Panc1 (cell line): ENCODE measurements at regions not wholly inside any gene's neighbourhood (a gene's known extent, or its start where the extent isn't known, plus 50 kb on each side); places are given as distances from the start of the nearest gene placed in this dataset.

Source experiments
- ATAC-seq: fragments of 200-7000 bp; cut with Tn5 transposase; 2 replicates; pipeline ENCODE4 v1.9.1; 2020; ENCODE audit warnings: mild to moderate bottlenecking, moderate library complexity
- BruUV-seq: library from RNA; stranded (reverse); fragments of 400-500 nt; replicated peaks from 2 replicates; lab custom pipeline; 2021; lab: Mats Ljungman, UMichigan
- CTCF ChIA-PET: fragments of 300-600 bp; sonication (Branson Sonifier 250); formaldehyde crosslinking; loops from one replicate; lab custom pipeline; 2022; ENCODE audit warnings: antibody characterized with exemption; lab: Charles Lee
- POLR2A ChIA-PET: fragments of 300-600 bp; sonication (Branson Sonifier 250); formaldehyde crosslinking; loops from one replicate; lab custom pipeline; 2022; ENCODE audit warnings: antibody characterized with exemption; lab: Charles Lee
- DNase-seq: peaks from one replicate; pipeline ENCODE4 v3.0.0-alpha.2; 2010; ENCODE audit warnings: low read depth, low spot score
- H3K27ac ChIP-seq: 2 replicates; pipeline ENCODE4 v1.5.1; 2011; ENCODE audit warnings: mild to moderate bottlenecking, low read length, inconsistent platforms
- H3K27me3 ChIP-seq: fragments of 200-500 bp; sonication (Bioruptor generic); 2 replicates; pipeline ENCODE4 v1.6.0; 2014; ENCODE audit warnings: low read length, inconsistent platforms; ENCODE audit not compliant: control insufficient read depth, insufficient read depth
- H3K36me3 ChIP-seq: fragments of 200-500 bp; sonication (Bioruptor generic); 2 replicates; pipeline ENCODE4 v1.5.1; 2014; ENCODE audit warnings: inconsistent platforms, mild to moderate bottlenecking, low read length, moderate library complexity; ENCODE audit not compliant: control insufficient read depth, insufficient read depth
- H3K4me1 ChIP-seq: 2 replicates; pipeline ENCODE4 v1.5.1; 2011; ENCODE audit warnings: inconsistent platforms, mild to moderate bottlenecking, low read length, moderate library complexity; ENCODE audit not compliant: control insufficient read depth, insufficient read depth
- H3K4me3 ChIP-seq, 2 experiments: 2 replicates each; pipeline ENCODE4 v1.5.1; 2011 to 2012; ENCODE audit warnings: low read depth in 2 of 2, low read length in 2 of 2, mild to moderate bottlenecking in 2 of 2, inconsistent platforms in 1 of 2, moderate library complexity in 1 of 2
- H3K9me3 ChIP-seq: fragments of 200-500 bp; sonication (Bioruptor generic); 2 replicates; pipeline ENCODE4 v1.5.1; 2014; ENCODE audit warnings: low read depth, mild to moderate bottlenecking, inconsistent platforms, low read length, moderate library complexity; ENCODE audit not compliant: control insufficient read depth, insufficient read depth
- CTCF ChIP-seq: fragments of 450-650 bp; IDR thresholded peaks from 2 replicates; pipeline ENCODE4 v1.5.1; 2017; ENCODE audit warnings: mild to moderate bottlenecking
- POLR2AphosphoS5 ChIP-seq: IDR thresholded peaks from 2 replicates; pipeline ENCODE4 v1.6.1; 2012; ENCODE audit warnings: mild to moderate bottlenecking, low read depth, low read length, moderate library complexity
- REST ChIP-seq, 2 experiments: IDR thresholded peaks; 2 replicates each; pipeline ENCODE4 v1.6.1; 2011 to 2012; ENCODE audit warnings: low read depth in 2 of 2, control low read depth in 1 of 2, low read length in 1 of 2, mild to moderate bottlenecking in 1 of 2, moderate library complexity in 1 of 2; ENCODE audit not compliant: insufficient read depth in 1 of 2
- SIN3A ChIP-seq: IDR thresholded peaks from 2 replicates; pipeline ENCODE4 v1.6.1; 2012; ENCODE audit warnings: low read depth, mild to moderate bottlenecking, low read length, moderate library complexity, borderline replicate concordance; ENCODE audit not compliant: insufficient read depth
- TCF7L2 ChIP-seq: IDR thresholded peaks from 2 replicates; pipeline ENCODE4 v1.6.1; 2011; ENCODE audit warnings: mild to moderate bottlenecking, low read depth, low read length, inconsistent platforms
- in situ Hi-C: cut with HindIII; loops from 2 replicates; pipeline ENCODE4 v1.10.0; 2016; ENCODE audit warnings: low sequenced_read_pairs, low pct_unique_long_range_greater_than_20kb
- intact Hi-C: fragments of 100-400 bp; cut with micrococcal nuclease; formaldehyde crosslinking; loops from one replicate; pipeline ENCODE4 v1.10.0; 2022; ENCODE audit not compliant: unreplicated experiment

GRCh38 chr4:52256522-52256921 lies 205.4 kb downstream of the SPATA18 start:
- intact Hi-C loops = no loop called here
- no peaks in the 10 kb centered on the region for H3K27me3 ChIP-seq
- ATAC-seq (no peak), DNase-seq (no peak)
- no peak overlapping the region for H3K27ac ChIP-seq
- POLR2A ChIA-PET = no interaction called here
- in situ Hi-C loops = no loop called here
- CTCF ChIA-PET = no interaction called here
- H3K4me3 ChIP-seq = no peak overlapping the region
- TF ChIP-seq POLR2AphosphoS5 = no peak
- no peak for TF ChIP-seq TCF7L2
- TF ChIP-seq CTCF = no peak
- no peak for TF ChIP-seq SIN3A
- TF ChIP-seq REST (IDR thresholded peaks at IDR 0.05; ENCODE audit: insufficient read depth in 1 of 2, low read depth in 2 of 2, low read length in 1 of 2) = no peak
- H3K9me3 ChIP-seq = no peaks in the 10 kb centered on the region
- no peaks in the 10 kb centered on the region for H3K4me1 ChIP-seq
- no TSS peak for BruUV-seq
- H3K36me3 ChIP-seq = no peaks in the 10 kb centered on the region

- Histone ChIP-seq H3K27me3 (no peaks in the 10 kb centered on the region), H3K36me3 (no peaks in the 10 kb centered on the region), H3K9me3 (no peaks in the 10 kb centered on the region), H3K27ac (no peak overlapping the region), H3K4me3 (no peak overlapping the region), H3K4me1 (no peaks in the 10 kb centered on the region)
- DNase-seq (no peak), ATAC-seq (no peak)
- CTCF ChIA-PET = interaction anchor here (0.7 kb wide), 1 partner anchor 20 kb away, joined by 3 read pairs; no protein-coding TSS in a partner anchor
- intact Hi-C loops = no loop called here
- POLR2A ChIA-PET = no interaction called here
- in situ Hi-C loops = no loop called here
- TF ChIP-seq CTCF (no peak), SIN3A (no peak), POLR2AphosphoS5 (no peak), REST (IDR thresholded peaks at IDR 0.05; ENCODE audit: insufficient read depth in 1 of 2, low read depth in 2 of 2, low read length in 1 of 2) (no peak), TCF7L2 (no peak)
- BruUV-seq = no TSS peak
Observed at GRCh38 chr4:52259978-52260377, 208.9 kb downstream of the SPATA18 start.
